ENCODE measurements at regions not wholly inside any gene's neighbourhood (a gene's known extent, or its start where the extent isn't known, plus 50 kb on each side); places are given as distances from the start of the nearest gene placed in this dataset.
A peak's percentile ranks its signal among the peaks of the same experiment; 100 is the strongest.

GRCh38 chr5:82807021-82807420 is 270.2 kb downstream of the TMEM167A start:
- no peak for DNase-seq (ENCODE audit: low read depth)

DNA sequence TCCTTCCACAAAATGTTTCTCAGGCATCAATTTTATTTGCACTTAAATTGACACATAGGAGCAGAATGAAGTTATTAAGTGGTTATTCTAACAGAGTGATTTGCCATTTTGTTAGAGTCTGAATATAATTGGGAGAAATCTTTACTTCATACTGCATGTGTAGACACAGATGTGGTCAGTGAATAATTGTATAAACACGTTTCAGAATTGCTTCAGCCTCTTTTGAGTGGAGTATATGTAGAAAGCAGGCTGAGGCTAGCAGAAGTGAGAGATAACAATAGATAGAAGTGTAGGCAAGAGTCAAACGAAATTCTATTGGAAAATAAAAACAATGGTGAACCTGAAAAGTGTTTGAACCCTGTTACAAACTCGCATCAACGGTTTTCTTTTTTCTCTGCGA is 270.7 kb downstream of the TMEM167A start:
- no peak for DNase-seq (ENCODE audit: low read depth)

DNA sequence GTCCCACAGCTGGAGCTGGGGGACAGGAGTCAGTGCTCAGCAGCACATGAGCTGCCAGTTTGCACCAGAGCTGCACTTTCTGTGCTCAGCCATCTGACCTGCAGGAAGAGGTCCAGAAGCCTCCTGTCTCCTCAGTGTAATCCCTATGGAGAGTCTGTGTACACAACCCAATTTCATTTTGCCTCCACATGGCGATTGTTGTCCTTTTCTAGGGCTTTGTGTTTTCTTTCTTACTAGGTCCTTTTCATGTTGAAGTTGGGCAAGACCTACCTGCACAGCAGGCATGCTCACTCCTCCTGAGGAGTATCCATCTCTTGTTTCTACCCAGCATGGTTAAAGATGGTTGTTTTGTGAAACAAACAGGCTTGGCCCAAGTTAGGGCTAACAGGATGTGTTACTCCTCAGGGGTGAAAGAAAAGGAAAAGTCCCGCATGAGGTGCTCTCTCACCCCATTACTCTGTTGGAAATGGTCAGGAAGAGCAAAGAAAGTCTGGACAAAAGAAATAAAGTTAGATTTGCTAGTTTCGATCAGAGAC is 273.0 kb downstream of the TMEM167A start:
- DNase-seq (ENCODE audit: low read depth) = no peak

DNA sequence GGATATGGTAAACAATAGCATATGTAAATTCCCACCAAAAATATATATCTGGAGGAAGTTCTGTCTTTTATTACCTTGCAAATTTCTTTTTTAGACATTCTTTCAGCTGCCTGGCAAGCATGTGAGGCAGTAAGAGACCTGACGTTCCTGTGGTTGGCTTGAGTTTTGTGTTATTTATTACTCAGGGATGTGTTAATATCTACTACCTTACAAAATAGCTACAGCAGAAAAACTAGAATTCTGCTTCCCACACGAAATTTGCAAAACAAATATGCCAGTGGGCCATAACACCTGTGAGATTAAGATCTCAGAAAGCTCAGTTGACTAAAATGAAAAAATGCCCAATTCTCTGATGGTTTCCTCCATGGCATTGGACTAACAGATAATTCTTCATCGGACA is 274.2 kb downstream of the TMEM167A start:
- no peak for DNase-seq (ENCODE audit: low read depth)

DNA sequence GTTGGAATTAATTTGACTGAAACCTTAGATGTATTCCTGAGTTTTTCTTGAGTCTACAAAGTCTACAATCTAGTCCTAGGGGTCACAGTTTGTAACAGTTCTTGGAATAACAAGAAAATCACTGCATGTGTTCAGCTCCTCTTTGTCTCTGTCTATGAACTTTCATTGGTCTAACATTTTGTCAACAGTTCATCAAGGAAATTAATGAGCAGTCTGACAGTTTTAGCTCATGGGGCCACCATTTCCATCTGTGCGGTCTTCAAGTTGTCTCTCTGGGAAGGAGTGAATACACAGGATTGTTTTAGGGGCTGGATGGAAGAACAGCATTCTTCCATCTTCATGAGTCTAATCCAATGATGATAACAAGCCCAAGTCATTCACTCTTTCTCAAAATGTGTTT is 276.4 kb downstream of the TMEM167A start:
- no peak for DNase-seq (ENCODE audit: low read depth)

DNA sequence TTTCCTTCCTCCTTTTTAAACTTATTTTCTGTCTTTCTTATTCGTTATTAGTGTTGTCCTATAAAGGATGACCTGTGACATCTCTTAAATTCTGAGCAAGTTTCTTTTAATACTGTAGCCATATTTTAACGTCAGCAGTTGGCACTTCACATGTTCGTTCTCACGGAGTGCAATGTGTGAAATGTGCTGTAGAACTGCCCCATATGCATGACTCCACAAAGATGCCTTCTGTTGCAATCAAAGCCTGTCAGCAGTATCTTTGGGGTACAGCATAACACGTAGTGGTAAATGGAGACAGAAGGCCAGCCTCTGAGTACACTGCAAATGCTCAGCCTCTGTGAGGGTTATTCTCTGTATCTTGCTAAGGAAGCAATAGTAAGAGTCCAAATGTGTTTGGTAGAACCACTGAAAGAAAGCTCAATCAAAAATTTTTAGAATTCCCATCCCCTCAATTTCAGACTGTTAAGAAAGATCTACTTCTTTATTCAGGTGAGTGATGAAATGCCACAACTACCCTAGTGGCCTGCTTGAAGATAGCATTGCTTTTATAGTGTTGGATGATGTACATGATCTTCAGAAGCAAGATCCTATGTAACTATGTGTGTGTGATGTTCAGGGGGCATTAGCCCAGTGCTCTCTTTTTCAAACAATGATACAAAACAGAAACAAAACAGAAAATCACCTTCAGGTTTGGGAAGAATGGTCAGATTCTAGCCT is 277.7 kb downstream of the TMEM167A start:
- no peak for DNase-seq (ENCODE audit: low read depth)

DNA sequence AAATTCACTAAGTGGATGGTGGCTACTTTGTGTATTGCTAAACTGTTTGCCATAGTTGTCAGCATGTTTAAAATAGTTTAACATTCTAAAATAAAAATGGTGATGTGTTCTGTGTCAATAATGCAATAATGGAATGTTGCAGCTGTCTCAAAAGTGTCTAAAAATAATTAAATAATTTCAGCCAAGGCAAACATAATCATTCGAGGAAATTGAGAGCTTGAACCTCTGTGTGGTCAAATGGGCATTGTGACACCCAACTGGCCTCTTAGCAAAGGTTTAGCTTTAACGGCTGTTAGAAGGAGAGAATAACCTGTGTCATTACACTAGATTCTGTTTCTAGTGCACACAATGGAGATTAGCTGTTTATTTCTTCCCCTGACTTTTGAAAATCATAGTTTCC is 278.5 kb downstream of the TMEM167A start:
- no peak for DNase-seq (ENCODE audit: low read depth)

GRCh38 chr5:82796643-82797416 is 280.4 kb downstream of the TMEM167A start:
- DNase-seq (ENCODE audit: low read depth) = no peak

DNA sequence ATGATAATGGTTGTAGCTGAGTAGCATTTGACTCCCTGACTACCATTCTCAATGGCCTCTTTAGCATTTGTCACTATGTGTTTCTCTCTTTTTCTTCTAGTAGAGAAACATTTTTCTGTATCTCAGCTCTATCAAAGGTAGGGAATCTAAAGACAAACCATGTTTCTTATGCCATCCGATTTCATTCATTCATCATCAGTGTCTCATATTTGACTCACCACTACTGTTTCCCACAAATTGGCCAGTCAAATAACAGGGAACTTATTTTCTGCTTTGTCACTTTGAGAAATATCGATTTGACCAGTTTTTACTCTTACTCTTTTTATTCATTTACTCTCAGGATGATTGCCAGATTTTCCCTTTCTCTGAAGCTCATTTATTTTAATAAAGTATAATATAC is 282.3 kb downstream of the TMEM167A start:
- DNase-seq (ENCODE audit: low read depth) = no peak

- peak; percentile 8 for DNase-seq (ENCODE audit: low read depth)
These were observed 283.3 kb downstream of the TMEM167A start for GRCh38 chr5:82793808-82794419.

GRCh38 chr5:82792096-82792495 is 285.1 kb downstream of the TMEM167A start:
- no peak for DNase-seq (ENCODE audit: low read depth)

- DNase-seq (ENCODE audit: low read depth) = no peak
These were observed 288.1 kb downstream of the TMEM167A start for GRCh38 chr5:82789095-82789494.

GRCh38 chr5:82786748-82787147 is 290.4 kb downstream of the TMEM167A start:
- DNase-seq (ENCODE audit: low read depth) = no peak

DNA sequence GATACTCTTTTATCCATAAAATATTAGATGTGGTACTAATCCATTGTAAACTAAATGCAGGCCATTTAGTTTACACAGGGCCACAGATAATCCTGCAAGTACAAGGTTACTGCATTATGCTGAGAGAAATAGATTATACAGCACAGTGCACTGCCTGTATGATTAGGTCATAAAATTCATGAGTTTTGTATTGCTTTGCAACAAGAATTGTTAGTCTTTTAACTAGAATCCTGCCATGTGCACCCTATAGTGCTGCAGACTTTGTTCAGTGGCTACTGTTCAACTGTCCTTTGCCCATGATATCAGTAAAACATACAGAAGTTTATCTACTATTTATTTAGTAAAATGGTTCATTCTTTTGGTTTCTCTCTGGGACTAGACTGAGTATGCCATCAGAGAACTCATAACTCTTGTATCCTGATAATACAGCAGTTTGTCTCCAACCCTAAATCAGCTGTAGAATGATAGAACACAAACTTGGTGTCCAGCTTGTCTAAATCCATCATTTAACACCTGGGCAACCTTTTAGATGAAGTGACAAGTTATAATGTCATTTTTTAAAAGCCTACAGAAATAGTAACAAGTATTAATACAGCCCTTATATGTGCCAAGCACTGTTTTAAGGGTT is 291.2 kb downstream of the TMEM167A start:
- DNase-seq (ENCODE audit: low read depth) = no peak

DNA sequence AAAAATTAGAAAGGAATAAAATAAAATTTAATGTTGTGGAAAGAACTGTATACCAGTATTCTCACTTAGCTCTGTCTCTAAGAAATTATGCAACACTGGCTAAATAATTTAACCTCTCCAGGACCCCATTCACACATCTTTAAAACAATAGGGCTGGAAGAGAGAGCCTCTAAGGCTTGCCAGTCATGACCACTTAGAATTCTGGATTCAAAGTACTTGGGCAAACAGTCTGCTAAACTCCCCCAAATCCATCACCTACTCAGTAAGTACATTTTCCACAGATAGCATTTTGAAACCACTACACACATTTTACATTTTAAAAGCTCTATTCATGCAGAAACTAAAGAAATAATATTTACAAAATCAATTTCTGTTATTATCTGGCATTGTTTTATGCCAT is 291.7 kb downstream of the TMEM167A start:
- DNase-seq (ENCODE audit: low read depth) = no peak

DNA sequence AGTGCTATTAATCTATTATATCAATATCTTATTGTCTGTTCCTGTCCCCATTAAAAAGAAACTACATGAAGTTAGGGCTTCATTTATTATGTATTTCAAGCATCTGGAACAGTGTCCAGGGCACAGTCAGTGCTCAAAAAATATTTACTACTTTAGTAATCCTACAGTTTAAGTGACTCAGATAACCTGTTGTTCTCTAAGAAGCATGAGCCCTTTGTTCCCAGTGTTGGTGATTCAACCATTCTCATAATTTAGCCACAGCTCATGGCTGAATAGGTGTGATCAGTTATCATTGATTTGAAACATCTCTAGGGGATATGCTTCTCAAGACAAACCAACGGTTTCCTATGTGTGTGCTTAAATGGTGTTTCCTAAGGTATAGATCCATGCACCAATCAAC is 292.7 kb downstream of the TMEM167A start:
- no peak for DNase-seq (ENCODE audit: low read depth)

- no peak for DNase-seq (ENCODE audit: low read depth)
These were observed 300.1 kb downstream of the TMEM167A start for GRCh38 chr5:82777106-82777505.

DNA sequence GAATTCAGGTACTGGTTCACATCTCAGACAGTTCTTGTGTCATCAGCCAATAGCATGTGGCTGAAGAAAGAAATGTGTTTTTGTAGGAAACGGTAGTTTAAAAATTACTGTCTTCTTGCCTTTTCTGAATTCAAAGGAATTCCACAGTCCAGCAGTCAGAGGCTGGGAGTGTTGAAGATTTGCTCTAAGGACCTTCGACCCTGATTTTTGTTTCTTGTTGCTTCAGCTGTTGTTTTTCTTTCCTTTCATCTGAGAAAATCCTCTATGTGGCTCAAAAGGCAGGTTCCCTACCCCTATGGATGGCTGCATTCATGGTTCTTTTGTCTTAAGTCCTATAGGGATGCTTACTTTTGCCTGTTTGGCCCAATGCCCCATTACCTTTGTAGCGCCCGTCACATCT is 304.9 kb downstream of the TMEM167A start:
- no peak for DNase-seq (ENCODE audit: low read depth)

DNA sequence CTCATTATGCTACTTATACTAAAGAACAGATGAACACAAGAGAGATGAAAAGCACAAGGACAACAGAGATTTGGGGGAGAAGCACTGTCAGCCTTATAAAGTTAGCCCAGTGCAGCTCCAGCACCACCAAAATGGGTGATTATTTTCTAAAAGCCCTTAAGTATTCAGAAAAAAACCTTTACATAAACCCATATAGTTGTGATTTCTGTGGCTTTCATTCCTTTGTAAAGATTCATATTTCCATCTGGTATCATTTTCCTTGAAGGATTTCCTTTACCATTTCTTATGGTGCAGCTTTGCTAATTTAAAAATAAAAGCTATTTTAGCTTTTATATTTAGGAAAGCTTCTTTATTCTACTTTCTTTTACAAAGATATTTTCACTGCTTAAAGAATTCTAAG is 311.0 kb downstream of the TMEM167A start:
- DNase-seq (ENCODE audit: low read depth) = no peak

- no peak for DNase-seq (ENCODE audit: low read depth)
These were observed 311.4 kb downstream of the TMEM167A start for GRCh38 chr5:82765765-82766164.

DNA sequence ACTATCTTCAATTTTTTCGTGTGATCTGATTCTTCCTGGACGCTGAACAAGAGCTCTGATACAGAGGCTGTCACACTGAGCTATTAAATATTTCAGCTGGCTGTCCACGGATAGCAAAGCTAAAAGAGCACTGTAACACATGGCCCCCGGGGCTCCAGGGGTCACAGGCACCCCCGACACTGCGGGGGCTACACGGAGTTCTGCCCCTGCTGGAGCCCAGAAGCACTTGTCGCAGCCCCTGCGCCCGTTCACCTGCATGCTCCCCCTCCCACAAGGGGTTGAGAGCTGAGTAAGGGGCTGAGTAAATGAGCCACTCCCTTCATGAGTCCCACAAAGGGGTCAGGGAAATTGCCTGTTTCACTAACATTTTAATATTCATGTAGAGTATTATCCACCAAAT is 316.3 kb downstream of the TMEM167A start:
- DNase-seq (ENCODE audit: low read depth) = no peak

DNA sequence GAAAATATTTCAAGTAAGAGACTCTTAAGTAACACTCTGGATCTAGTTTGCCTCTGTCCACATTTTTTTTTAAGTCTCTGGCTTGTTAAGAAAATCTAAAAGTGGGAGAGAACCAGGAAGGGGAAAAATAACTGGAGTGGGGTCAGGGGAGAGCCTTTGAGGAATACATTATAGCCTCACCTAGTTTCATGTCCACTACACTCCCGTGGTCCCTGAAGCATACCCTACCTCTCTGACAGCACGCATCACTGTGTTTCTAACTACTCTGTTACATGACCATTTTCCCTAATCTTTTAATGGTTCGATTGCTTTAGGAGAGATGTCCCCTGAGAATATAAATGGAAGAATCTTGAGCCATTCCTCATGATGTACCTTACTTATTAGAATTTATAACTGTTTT is 318.3 kb downstream of the TMEM167A start:
- DNase-seq (ENCODE audit: low read depth) = no peak

GRCh38 chr5:82754759-82755158 is 322.4 kb downstream of the TMEM167A start:
- DNase-seq (ENCODE audit: low read depth) = no peak
